ENCODE measurements at regions not wholly inside any gene's neighbourhood (a gene's known extent, or its start where the extent isn't known, plus 50 kb on each side); places are given as distances from the start of the nearest gene placed in this dataset.

GRCh38 chr9:109549386-109549785, 51.3 kb upstream of the PTPN3 start:
- H3K4me3 ChIP-seq (ENCODE audit: low read length) = no peak overlapping the region
- TF ChIP-seq CTCF (conservative IDR thresholded peaks at IDR 0.05; ENCODE audit: low read depth, low read length) = no peak
- no peak for DNase-seq (ENCODE audit: low read depth)

GRCh38 chr9:109551651-109552050, 53.5 kb upstream of the PTPN3 start:
- DNase-seq (ENCODE audit: low read depth) = no peak
- no peak overlapping the region for H3K4me3 ChIP-seq (ENCODE audit: low read length)
- TF ChIP-seq CTCF (conservative IDR thresholded peaks at IDR 0.05; ENCODE audit: low read depth, low read length) = no peak

- TF ChIP-seq CTCF (conservative IDR thresholded peaks at IDR 0.05; ENCODE audit: low read depth, low read length) = no peak
- DNase-seq (ENCODE audit: low read depth) = no peak
- H3K4me3 ChIP-seq (ENCODE audit: low read length) = no peak overlapping the region
Observed at GRCh38 chr9:109555215-109555614, 57.1 kb upstream of the PTPN3 start.

- no peak for DNase-seq (ENCODE audit: low read depth)
- no peak overlapping the region for H3K4me3 ChIP-seq (ENCODE audit: low read length)
- no peak for TF ChIP-seq CTCF (conservative IDR thresholded peaks at IDR 0.05; ENCODE audit: low read depth, low read length)
Observed at GRCh38 chr9:109556061-109556460, 58.0 kb upstream of the PTPN3 start.

- TF ChIP-seq CTCF (conservative IDR thresholded peaks at IDR 0.05; ENCODE audit: low read depth, low read length) = no peak
- H3K4me3 ChIP-seq (ENCODE audit: low read length) = no peak overlapping the region
- DNase-seq (ENCODE audit: low read depth) = no peak
Observed at GRCh38 chr9:109556786-109557185, 58.7 kb upstream of the PTPN3 start.

- DNase-seq (ENCODE audit: low read depth) = no peak
- H3K4me3 ChIP-seq (ENCODE audit: low read length) = no peak overlapping the region
- TF ChIP-seq CTCF (conservative IDR thresholded peaks at IDR 0.05; ENCODE audit: low read depth, low read length) = no peak
Observed at GRCh38 chr9:109557481-109557880, 59.4 kb upstream of the PTPN3 start.

GRCh38 chr9:109558718-109559151, 60.6 kb upstream of the PTPN3 start:
- no peak for DNase-seq (ENCODE audit: low read depth)
- no peak overlapping the region for H3K4me3 ChIP-seq (ENCODE audit: low read length)
- TF ChIP-seq CTCF (conservative IDR thresholded peaks at IDR 0.05; ENCODE audit: low read depth, low read length) = no peak
